Naive B cell (primary cell): ENCODE measurements at regions not wholly inside any gene's neighbourhood (a gene's known extent, or its start where the extent isn't known, plus 50 kb on each side); places are given as distances from the start of the nearest gene placed in this dataset.

Experiments used
- ATAC-seq, 2 donors: fragments of 150-1000 bp; cut with Tn5 transposase; 2 replicates each; pipeline ENCODE4 v1.10.0; 2021; ENCODE audit warnings: low read depth in 2 of 2, mild to moderate bottlenecking in 2 of 2, moderate library complexity in 2 of 2
- DNase-seq: peaks from one replicate; pipeline ENCODE4 v3.0.0; 2022
- H3K27ac Mint-ChIP-seq, 6 donors: one replicate each; pipeline ENCODE4 v1.8.0; 2020 to 2022; ENCODE audit warnings: mild to moderate bottlenecking in 6 of 6, mixed read lengths in 6 of 6, moderate library complexity in 5 of 6, inconsistent platforms in 2 of 6
- H3K27me3 Mint-ChIP-seq, 3 donors: one replicate each; pipeline ENCODE4 v1.8.0; 2021 to 2022; ENCODE audit warnings: mixed read lengths in 3 of 3, mild to moderate bottlenecking in 1 of 3
- H3K36me3 Mint-ChIP-seq, 2 donors: one replicate each; pipeline ENCODE4 v1.8.0; 2020 to 2022; ENCODE audit warnings: mixed read lengths in 2 of 2, inconsistent platforms in 1 of 2, mild to moderate bottlenecking in 1 of 2
- H3K4me1 Mint-ChIP-seq, 3 donors: one replicate each; pipeline ENCODE4 v1.8.0; 2020 to 2022; ENCODE audit warnings: mixed read lengths in 3 of 3, inconsistent platforms in 1 of 3, mild to moderate bottlenecking in 1 of 3, moderate library complexity in 1 of 3
- H3K4me3 Mint-ChIP-seq, 8 donors: one replicate each; pipeline ENCODE4 v1.8.0; 2020 to 2022; ENCODE audit warnings: mild to moderate bottlenecking in 8 of 8, mixed read lengths in 8 of 8, moderate library complexity in 8 of 8, inconsistent platforms in 2 of 8
- H3K9me3 Mint-ChIP-seq, 7 donors: one replicate each; pipeline ENCODE4 v1.8.0; 2020 to 2022; ENCODE audit warnings: mixed read lengths in 7 of 7, mild to moderate bottlenecking in 5 of 7, inconsistent platforms in 2 of 7, moderate library complexity in 1 of 7

- Mint-ChIP-seq H3K9me3 (peaks cover 0 to 3% (median 0%) of the 10 kb centered on the region in 7 donors), H3K27ac (no peak overlapping the region), H3K4me1 (no peaks in the 10 kb centered on the region), H3K27me3 (peaks cover 20 to 39% (median 22%) of the 10 kb centered on the region in 3 donors), H3K36me3 (no peaks in the 10 kb centered on the region), H3K4me3 (no peak overlapping the region)
- ATAC-seq, result no peak
- DNase-seq, result no peak
These were observed 59.8 kb upstream of the TBPL2 start for GRCh38 chr14:55500219-55500701.

GRCh38 chr14:55500708-55501107 is 60.3 kb upstream of the TBPL2 start:
- Mint-ChIP-seq H3K4me1 (no peaks in the 10 kb centered on the region), H3K27me3 (peaks cover 18 to 35% (median 21%) of the 10 kb centered on the region in 3 donors), H3K4me3 (no peak overlapping the region), H3K36me3 (no peaks in the 10 kb centered on the region), H3K27ac (no peak overlapping the region), H3K9me3 (peaks cover 0 to 3% (median 0%) of the 10 kb centered on the region in 7 donors)
- no peak for DNase-seq
- no peak for ATAC-seq

GRCh38 chr14:55502746-55503284 is 62.4 kb upstream of the TBPL2 start:
- Mint-ChIP-seq H3K36me3 (no peaks in the 10 kb centered on the region), H3K4me1 (no peaks in the 10 kb centered on the region), H3K27ac (no peak overlapping the region), H3K4me3 (no peak overlapping the region), H3K9me3 (peaks cover 0 to 3% (median 0%) of the 10 kb centered on the region in 7 donors), H3K27me3 (peaks cover 14 to 26% (median 18%) of the 10 kb centered on the region in 3 donors)
- ATAC-seq, result no peak
- DNase-seq, result no peak

DNA sequence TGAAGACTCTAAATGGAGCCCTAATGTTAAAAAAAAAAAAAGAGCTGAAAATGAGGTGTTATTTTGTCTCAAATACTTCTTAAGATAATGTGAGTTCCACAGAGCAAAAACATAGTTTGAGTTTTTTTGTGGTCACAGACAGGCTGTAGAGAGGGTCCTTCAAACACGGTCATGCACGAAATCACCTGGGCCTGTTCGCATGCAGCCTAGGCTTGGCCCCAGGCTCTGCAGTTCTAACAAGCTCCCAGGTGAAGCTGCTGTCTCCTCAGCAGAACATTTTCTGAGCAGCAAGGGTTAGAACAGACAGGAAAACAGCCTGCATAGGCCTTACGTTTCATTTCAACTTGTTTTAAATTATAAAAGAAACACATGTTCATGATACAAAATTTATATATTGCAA is 65.4 kb upstream of the TBPL2 start:
- Mint-ChIP-seq H3K4me1 (no peaks in the 10 kb centered on the region), H3K27ac (no peak overlapping the region)
- no peak for ATAC-seq

GRCh38 chr14:55508676-55509075 is 68.3 kb upstream of the TBPL2 start:
- no peaks in the 10 kb centered on the region for H3K27me3 Mint-ChIP-seq
- no peak for ATAC-seq
- H3K4me1 Mint-ChIP-seq, result no peaks in the 10 kb centered on the region
- H3K27ac Mint-ChIP-seq, result no peak overlapping the region
- H3K36me3 Mint-ChIP-seq, result no peaks in the 10 kb centered on the region
- peaks cover 0 to 10% (median 2%) of the 10 kb centered on the region in 7 donors for H3K9me3 Mint-ChIP-seq
- DNase-seq, result no peak
- no peak overlapping the region for H3K4me3 Mint-ChIP-seq

More for the DNA sequence above, 65.4 kb upstream of the TBPL2 start:
- no peaks in the 10 kb centered on the region for H3K36me3 Mint-ChIP-seq
- H3K9me3 Mint-ChIP-seq, result peaks cover 0 to 2% (median 0%) of the 10 kb centered on the region in 7 donors
- no peak overlapping the region for H3K4me3 Mint-ChIP-seq
- H3K27me3 Mint-ChIP-seq, result peaks cover under 1 to 9% (median 5%) of the 10 kb centered on the region in 3 donors
- DNase-seq, result no peak

DNA sequence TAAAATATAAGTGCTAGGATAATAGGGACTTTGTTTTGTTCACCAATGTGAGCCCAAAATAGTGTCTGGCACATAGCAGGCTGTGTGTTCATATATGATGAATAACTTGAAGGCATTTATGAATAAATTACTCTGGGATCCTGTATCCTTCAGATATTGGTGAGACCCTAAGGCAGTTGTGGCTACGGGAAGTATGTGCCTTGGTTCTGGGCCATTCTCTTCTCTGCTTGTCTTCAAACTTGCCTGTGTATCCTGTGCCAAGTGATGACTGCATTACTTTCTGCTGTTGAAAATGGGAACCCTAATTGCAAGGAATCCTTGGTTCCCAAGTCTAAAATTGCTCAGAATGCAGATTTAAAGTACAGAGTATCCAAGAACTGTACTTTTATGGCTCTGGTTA is 67.6 kb upstream of the KTN1 start:
- H3K4me1 Mint-ChIP-seq, result no peaks in the 10 kb centered on the region
- peaks cover 0 to 10% (median 2%) of the 10 kb centered on the region in 7 donors for H3K9me3 Mint-ChIP-seq
- H3K36me3 Mint-ChIP-seq, result no peaks in the 10 kb centered on the region
- ATAC-seq (no peak), DNase-seq (no peak)
- peaks cover 0 to 6% (median 0%) of the 10 kb centered on the region in 3 donors for H3K27me3 Mint-ChIP-seq
- no peak overlapping the region for H3K4me3 Mint-ChIP-seq
- no peak overlapping the region for H3K27ac Mint-ChIP-seq

DNA sequence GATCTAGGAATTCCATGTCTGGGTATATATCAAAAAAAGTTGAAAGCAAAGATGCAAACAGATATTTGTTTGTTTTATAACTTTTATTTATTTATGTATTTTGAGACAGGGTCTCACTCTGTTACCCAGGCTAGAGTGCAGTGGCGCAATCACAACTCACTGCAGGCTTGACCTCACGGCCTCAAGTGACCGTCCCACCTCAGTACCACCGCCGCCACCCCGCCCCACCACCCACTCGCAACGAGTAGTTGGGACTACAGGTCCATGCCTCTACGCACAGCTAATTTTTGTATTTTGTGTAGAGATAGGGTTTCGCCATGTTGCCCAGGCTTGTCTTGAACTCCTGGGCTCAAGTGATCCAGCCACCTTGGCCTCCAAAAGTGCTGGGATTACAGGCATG is 66.5 kb upstream of the KTN1 start:
- DNase-seq (no peak), ATAC-seq (no peak)
- peaks cover 0 to 6% (median 0%) of the 10 kb centered on the region in 3 donors for H3K27me3 Mint-ChIP-seq
- no peaks in the 10 kb centered on the region for H3K36me3 Mint-ChIP-seq
- H3K4me1 Mint-ChIP-seq, result no peaks in the 10 kb centered on the region
- H3K27ac Mint-ChIP-seq, result no peak overlapping the region
- peaks cover 0 to 10% (median 2%) of the 10 kb centered on the region in 7 donors for H3K9me3 Mint-ChIP-seq
- H3K4me3 Mint-ChIP-seq, result no peak overlapping the region

DNA sequence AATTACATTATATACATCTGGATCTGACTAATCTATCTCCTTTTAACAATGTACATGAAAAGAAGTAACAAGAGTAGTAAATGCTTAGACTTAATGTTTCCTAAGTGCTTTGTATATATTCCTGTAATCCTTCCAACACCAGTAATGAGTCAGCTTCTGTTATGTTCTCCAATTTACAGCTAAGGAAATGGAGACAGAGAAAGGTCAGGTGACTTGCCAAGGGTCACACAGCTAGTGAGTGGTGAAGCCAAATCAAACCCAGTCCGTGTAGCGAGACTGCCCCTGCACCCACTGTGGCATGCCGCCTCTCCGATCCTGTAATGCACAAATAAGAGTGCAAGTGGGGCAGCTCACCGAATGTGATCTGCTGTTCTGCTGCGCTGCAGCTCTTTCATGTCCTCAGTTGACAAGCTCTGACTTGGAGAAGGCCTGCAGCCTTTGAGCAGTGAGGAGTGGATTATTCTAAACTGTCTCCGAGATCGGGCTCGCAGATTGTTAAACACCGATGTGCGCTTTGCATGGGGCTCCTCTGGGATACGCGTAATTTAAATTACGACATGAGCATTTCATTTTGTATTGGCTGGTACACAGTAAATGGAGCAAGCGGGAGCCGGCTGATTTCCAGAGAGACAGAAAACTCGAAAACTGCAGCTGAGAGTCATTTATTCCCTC is 65.1 kb upstream of the KTN1 start:
- H3K4me1 Mint-ChIP-seq, result no peaks in the 10 kb centered on the region

GRCh38 chr14:55516776-55517175 is 63.2 kb upstream of the KTN1 start:
- Mint-ChIP-seq H3K27me3 (peaks cover 0 to 6% (median 0%) of the 10 kb centered on the region in 3 donors), H3K4me3 (no peak overlapping the region), H3K9me3 (peaks cover 0 to 2% (median 0%) of the 10 kb centered on the region in 7 donors), H3K4me1 (no peaks in the 10 kb centered on the region), H3K27ac (no peak overlapping the region), H3K36me3 (no peaks in the 10 kb centered on the region)
- no peak for DNase-seq
- ATAC-seq, result no peak

More for the DNA sequence above, 65.1 kb upstream of the KTN1 start:
- Mint-ChIP-seq H3K4me3 (no peak overlapping the region), H3K27me3 (peaks cover 0 to 6% (median 0%) of the 10 kb centered on the region in 3 donors), H3K9me3 (peaks cover 0 to 10% (median 2%) of the 10 kb centered on the region in 7 donors), H3K36me3 (no peaks in the 10 kb centered on the region), H3K27ac (no peak overlapping the region)
- ATAC-seq (no peak), DNase-seq (no peak)

GRCh38 chr14:55518391-55518790 is 61.6 kb upstream of the KTN1 start:
- H3K36me3 Mint-ChIP-seq, result no peaks in the 10 kb centered on the region
- H3K27me3 Mint-ChIP-seq, result peaks cover 0 to 6% (median 0%) of the 10 kb centered on the region in 3 donors
- DNase-seq (no peak), ATAC-seq (no peak)
- no peaks in the 10 kb centered on the region for H3K4me1 Mint-ChIP-seq
- H3K27ac Mint-ChIP-seq, result peak overlapping the region in 1 of 6 donors; percentile 34
- H3K9me3 Mint-ChIP-seq, result peaks cover 0 to 4% (median 0%) of the 10 kb centered on the region in 7 donors
- no peak overlapping the region for H3K4me3 Mint-ChIP-seq

DNA sequence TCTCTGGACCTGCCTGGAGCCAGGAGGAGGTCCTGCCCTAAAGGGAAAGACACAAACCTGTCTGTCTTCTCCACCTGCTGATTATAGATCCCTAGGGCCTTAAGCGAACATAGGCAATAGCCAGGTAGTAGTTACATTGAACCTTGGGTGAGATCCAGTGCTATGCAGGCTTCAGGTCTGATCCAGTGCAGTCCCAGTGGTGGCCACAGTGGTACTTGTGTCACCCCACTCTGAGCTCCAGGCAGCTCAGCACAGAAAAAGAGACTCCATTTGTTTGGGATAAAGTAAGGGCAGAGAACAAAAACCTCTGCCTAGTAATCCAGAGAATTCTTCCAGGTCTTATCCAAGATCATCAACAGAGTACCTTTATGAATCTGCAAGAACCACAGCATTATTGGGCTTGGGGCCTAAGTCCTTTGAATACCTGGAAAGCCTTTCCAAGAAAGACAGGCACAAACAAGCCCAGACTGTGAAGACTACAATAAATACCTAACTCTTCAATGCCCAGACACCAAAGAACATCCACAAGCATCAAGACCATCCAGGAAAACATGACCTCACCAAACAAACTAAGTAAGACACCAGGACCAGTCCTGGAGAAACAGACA is 60.4 kb upstream of the KTN1 start:
- ATAC-seq, result no peak
- no peak overlapping the region for H3K4me3 Mint-ChIP-seq
- no peaks in the 10 kb centered on the region for H3K36me3 Mint-ChIP-seq
- H3K27me3 Mint-ChIP-seq, result no peaks in the 10 kb centered on the region
- H3K27ac Mint-ChIP-seq, result no peak overlapping the region
- DNase-seq, result no peak
- peaks cover 0 to 4% (median 0%) of the 10 kb centered on the region in 7 donors for H3K9me3 Mint-ChIP-seq
- no peaks in the 10 kb centered on the region for H3K4me1 Mint-ChIP-seq

DNA sequence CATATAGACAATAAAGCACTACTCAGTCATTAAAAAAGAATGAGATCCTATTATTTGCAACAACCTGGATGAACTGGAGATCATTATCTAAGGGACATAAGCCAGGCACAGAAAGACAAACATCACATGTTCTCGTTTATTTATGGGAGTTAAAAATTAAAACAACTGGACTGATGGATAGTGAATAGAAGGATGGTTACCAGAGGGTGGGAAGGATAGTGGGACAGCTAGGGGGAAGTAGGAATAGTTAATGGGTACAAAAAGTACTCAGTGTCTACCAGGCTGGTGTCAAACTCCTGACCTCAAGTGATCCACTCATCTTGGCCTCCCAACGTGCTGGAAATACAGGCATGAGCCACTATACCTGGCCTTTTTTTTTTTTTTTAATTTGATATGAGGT is 56.7 kb upstream of the KTN1 start:
- no peak overlapping the region for H3K4me3 Mint-ChIP-seq
- H3K9me3 Mint-ChIP-seq, result peaks cover 0 to 6% (median 0%) of the 10 kb centered on the region in 7 donors
- no peaks in the 10 kb centered on the region for H3K4me1 Mint-ChIP-seq
- DNase-seq (no peak), ATAC-seq (no peak)
- H3K36me3 Mint-ChIP-seq, result peaks cover 0 to 3% of the 10 kb centered on the region in 2 donors
- no peaks in the 10 kb centered on the region for H3K27me3 Mint-ChIP-seq
- H3K27ac Mint-ChIP-seq, result no peak overlapping the region
